Kidney epithelial cell (primary cell): ENCODE measurements at regions not wholly inside any gene's neighbourhood (a gene's known extent, or its start where the extent isn't known, plus 50 kb on each side); places are given as distances from the start of the nearest gene placed in this dataset.

Source experiments
- DNase-seq: peaks from one replicate; pipeline ENCODE4 v3.0.0-alpha.2; 2010; ENCODE audit warnings: low read depth
- H3K27me3 ChIP-seq: 2 replicates; pipeline ENCODE4 v1.6.0; 2011; ENCODE audit warnings: low read length; ENCODE audit not compliant: control insufficient read depth, insufficient read depth
- H3K36me3 ChIP-seq: 2 replicates; pipeline ENCODE4 v1.5.1; 2011; ENCODE audit warnings: low read length; ENCODE audit not compliant: control insufficient read depth, insufficient read depth
- H3K4me3 ChIP-seq: 2 replicates; pipeline ENCODE4 v1.5.1; 2011; ENCODE audit warnings: low read depth, mild to moderate bottlenecking, control low read depth, low read length
- CTCF ChIP-seq: IDR thresholded peaks from 2 replicates; pipeline ENCODE4 v1.5.1; 2011; ENCODE audit warnings: mild to moderate bottlenecking, moderate library complexity, low read length, control low read depth, inconsistent platforms; ENCODE audit not compliant: insufficient read depth, poor library complexity, severe bottlenecking

GRCh38 chr14:53306267-53306721, 153.2 kb upstream of the DDHD1 start:
- H3K4me3 ChIP-seq = peak overlapping the region; percentile 46
- no peaks in the 10 kb centered on the region for H3K27me3 ChIP-seq
- H3K36me3 ChIP-seq = no peaks in the 10 kb centered on the region
- DNase-seq = no peak
- TF ChIP-seq CTCF = peak; percentile 71

- DNase-seq = no peak
These were observed 151.7 kb upstream of the DDHD1 start for GRCh38 chr14:53304726-53305381.

GRCh38 chr14:53295985-53296582, 143.0 kb upstream of the DDHD1 start:
- no peak for DNase-seq
- peak; percentile 44 for TF ChIP-seq CTCF
- H3K4me3 ChIP-seq = no peak overlapping the region
- H3K36me3 ChIP-seq = no peaks in the 10 kb centered on the region
- H3K27me3 ChIP-seq = no peaks in the 10 kb centered on the region

More at GRCh38 chr14:53304726-53305381, 151.7 kb upstream of the DDHD1 start:
- Histone ChIP-seq H3K36me3 (no peaks in the 10 kb centered on the region), H3K4me3 (no peak overlapping the region), H3K27me3 (no peaks in the 10 kb centered on the region)
- TF ChIP-seq CTCF = no peak

GRCh38 chr14:53295372-53295771, 142.2 kb upstream of the DDHD1 start:
- no peak for TF ChIP-seq CTCF
- Histone ChIP-seq H3K27me3 (no peaks in the 10 kb centered on the region), H3K36me3 (no peaks in the 10 kb centered on the region), H3K4me3 (no peak overlapping the region)
- DNase-seq = no peak

GRCh38 chr14:53286301-53286700, 133.2 kb upstream of the DDHD1 start:
- no peak for TF ChIP-seq CTCF
- Histone ChIP-seq H3K4me3 (no peak overlapping the region), H3K27me3 (no peaks in the 10 kb centered on the region), H3K36me3 (no peaks in the 10 kb centered on the region)
- DNase-seq = no peak
